AG04450 (cell line): ENCODE measurements at regions not wholly inside any gene's neighbourhood (a gene's known extent, or its start where the extent isn't known, plus 50 kb on each side); places are given as distances from the start of the nearest gene placed in this dataset.
"Not testable (repeated sequence)": the region's sequence is repeated elsewhere in the genome, so short reads cannot be mapped to it uniquely, and the experiment has no call there.

Experiments used
- CTCF ChIA-PET: fragments of 300-600, 350-600 bp; formaldehyde crosslinking; extraction: SDS; loops from one replicate; lab custom pipeline; 2022; ENCODE audit warnings: antibody characterized with exemption, inconsistent platforms; lab: Charles Lee
- POLR2A ChIA-PET: fragments of 350-600 bp; formaldehyde crosslinking; extraction: SDS; loops from one replicate; lab custom pipeline; 2021; ENCODE audit warnings: antibody characterized with exemption, inconsistent platforms; lab: Yijun Ruan, JAX
- DNase-seq: peaks from one replicate; pipeline ENCODE4 v3.0.0-alpha.2; 2011; ENCODE audit warnings: low read depth, low spot score
- H3K27ac ChIP-seq: one replicate; pipeline ENCODE4 v1.5.1; 2012; ENCODE audit warnings: low read depth, low read length, control low read depth
- H3K27me3 ChIP-seq: one replicate; pipeline ENCODE4 v1.6.0; 2012; ENCODE audit warnings: low read length; ENCODE audit not compliant: control insufficient read depth, insufficient read depth
- H3K4me3 ChIP-seq: 2 replicates; pipeline ENCODE4 v1.5.1; 2011; ENCODE audit warnings: mild to moderate bottlenecking, low read depth, low read length, control low read depth
- H3K9me3 ChIP-seq: 2 replicates; pipeline ENCODE4 v1.5.1; 2012; ENCODE audit warnings: low read length; ENCODE audit not compliant: control insufficient read depth, insufficient read depth
- TF ChIP-seq, protein P1 (sequence below): IDR thresholded peaks from 2 replicates; pipeline ENCODE4 v1.5.1; 2011; ENCODE audit warnings: low read depth, low read length, control low read depth, inconsistent platforms

DNA sequence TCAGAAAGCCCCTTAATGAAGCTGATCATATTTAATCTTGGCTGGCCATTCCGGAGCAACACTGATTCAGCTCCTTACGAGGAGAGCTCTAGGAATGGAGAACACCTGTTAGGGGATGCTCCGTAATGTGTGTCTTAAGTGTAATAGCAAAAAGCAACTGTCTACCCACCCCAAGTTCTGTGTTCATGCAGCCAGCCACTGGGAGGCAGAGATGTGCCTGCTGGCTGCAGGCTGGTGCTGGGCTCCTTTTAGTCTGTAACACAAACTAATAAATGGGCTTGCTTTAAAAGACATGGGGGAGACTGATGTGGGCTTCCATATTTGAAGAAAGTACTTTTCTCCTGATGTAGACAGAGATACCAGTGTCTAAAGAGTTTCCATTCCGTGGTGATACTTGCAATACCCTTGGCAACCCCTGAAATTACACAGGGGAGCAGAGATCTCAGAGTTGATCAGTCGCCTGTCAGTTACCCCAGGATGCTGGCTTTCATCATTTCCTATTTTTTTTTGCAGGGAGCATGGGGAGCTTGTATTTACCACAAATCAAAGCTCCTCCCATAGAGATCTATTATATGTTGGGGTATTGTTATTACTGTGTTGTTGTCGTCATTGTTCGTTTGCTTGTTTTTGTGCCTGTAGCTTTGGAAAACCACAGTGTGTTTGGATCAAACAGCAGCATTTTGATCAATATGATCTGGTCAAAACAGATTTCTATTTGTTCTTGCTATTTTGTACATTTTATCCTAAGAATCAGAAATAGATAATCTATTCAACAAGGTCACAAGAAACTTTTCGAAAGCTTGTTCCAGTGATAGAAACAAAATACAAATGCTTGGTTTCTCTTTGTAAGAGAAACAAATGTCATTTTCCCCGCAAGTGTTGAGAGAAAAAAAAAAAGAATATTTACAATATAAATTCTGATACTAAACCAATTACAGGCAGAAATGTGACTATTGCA, 65.8 kb downstream of the MTX3 start:
- no peak for DNase-seq
- Histone ChIP-seq H3K27ac (no peak overlapping the region), H3K27me3 (peaks cover 11% of the 10 kb centered on the region), H3K9me3 (no peaks in the 10 kb centered on the region), H3K4me3 (no peak overlapping the region)
- ChIA-PET CTCF (interaction anchor here (0.6 to 5.3 kb wide), 11 partner anchors 10 to 167 kb away, joined by 3 to 67 read pairs (median 3); no protein-coding TSS in a partner anchor), POLR2A (no interaction called here)
- TF ChIP-seq, protein P1, sequence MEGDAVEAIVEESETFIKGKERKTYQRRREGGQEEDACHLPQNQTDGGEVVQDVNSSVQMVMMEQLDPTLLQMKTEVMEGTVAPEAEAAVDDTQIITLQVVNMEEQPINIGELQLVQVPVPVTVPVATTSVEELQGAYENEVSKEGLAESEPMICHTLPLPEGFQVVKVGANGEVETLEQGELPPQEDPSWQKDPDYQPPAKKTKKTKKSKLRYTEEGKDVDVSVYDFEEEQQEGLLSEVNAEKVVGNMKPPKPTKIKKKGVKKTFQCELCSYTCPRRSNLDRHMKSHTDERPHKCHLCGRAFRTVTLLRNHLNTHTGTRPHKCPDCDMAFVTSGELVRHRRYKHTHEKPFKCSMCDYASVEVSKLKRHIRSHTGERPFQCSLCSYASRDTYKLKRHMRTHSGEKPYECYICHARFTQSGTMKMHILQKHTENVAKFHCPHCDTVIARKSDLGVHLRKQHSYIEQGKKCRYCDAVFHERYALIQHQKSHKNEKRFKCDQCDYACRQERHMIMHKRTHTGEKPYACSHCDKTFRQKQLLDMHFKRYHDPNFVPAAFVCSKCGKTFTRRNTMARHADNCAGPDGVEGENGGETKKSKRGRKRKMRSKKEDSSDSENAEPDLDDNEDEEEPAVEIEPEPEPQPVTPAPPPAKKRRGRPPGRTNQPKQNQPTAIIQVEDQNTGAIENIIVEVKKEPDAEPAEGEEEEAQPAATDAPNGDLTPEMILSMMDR = peak; percentile 62

DNA sequence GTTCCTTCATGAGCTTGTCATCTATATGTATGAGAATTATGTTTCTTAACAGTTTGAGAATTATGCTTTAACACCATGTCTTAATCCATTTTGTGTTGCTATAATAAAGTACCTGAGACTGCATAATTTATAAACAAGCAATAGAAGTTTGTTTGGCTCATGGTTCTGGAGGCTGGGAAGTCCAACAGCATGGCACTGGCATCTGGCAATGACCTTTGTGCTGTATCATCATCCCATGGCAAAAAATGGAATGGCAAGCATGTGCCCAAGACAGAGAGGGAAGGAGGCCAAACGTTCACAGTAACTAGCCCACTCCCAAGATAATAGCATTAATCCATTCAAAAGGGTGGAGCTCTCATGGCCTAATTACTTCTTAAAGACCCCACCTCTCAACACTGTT, 67.6 kb downstream of the MTX3 start:
- Histone ChIP-seq H3K9me3 (no peaks in the 10 kb centered on the region), H3K27me3 (peaks cover 11% of the 10 kb centered on the region), H3K27ac (no peak overlapping the region), H3K4me3 (no peak overlapping the region)
- DNase-seq = no peak
- TF ChIP-seq, protein P1 = no peak
- ChIA-PET CTCF (interaction anchor here (5.3 kb wide), 1 partner anchor 161 kb away, joined by 67 read pairs; no protein-coding TSS in a partner anchor), POLR2A (no interaction called here)

DNA sequence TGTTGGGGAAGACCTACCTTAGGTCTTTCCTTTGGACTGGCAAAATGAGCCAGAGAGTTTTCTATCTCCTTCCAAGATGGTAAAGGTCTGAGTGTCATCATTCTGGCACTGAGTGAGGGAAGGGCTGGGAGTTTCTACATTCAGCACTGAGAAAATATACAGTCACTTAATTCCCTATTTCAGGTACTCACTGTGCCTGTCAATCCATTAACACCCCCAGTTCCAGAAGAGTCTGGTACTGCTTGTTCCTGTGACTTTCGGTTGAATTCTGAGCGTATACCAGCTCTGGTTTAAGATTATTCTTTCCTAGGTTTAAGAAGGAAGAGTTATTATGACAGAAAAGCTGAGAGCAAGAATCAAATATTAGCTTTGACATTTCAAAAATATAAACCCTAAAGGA, 68.4 kb downstream of the MTX3 start:
- Histone ChIP-seq H3K4me3 (no peak overlapping the region), H3K27me3 (peaks cover 11% of the 10 kb centered on the region), H3K9me3 (no peaks in the 10 kb centered on the region), H3K27ac (no peak overlapping the region)
- CTCF ChIA-PET = interaction anchor here (5.3 kb wide), 1 partner anchor 162 kb away, joined by 67 read pairs; no protein-coding TSS in a partner anchor
- POLR2A ChIA-PET = no interaction called here
- TF ChIP-seq, protein P1 = no peak
- no peak for DNase-seq

DNA sequence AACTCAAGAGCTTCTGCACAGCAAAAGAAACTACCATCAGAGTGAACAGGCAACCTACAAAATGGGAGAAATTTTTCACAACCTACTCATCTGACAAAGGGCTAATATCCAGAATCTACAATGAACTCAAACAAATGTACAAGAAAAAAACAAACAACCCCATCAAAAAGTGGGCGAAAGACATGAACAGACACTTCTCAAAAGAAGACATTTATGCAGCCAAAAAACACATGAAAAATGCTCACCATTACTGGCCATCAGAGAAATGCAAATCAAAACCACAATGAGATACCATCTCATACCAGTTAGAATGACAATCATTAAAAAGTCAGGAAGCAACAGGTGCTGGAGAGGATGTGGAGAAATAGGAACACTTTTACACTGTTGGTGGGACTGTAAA, 83.6 kb downstream of the MTX3 start:
- CTCF ChIA-PET, H3K27me3 ChIP-seq, H3K9me3 ChIP-seq, DNase-seq, POLR2A ChIA-PET, H3K4me3 ChIP-seq, H3K27ac ChIP-seq: not testable (repeated sequence)

DNA sequence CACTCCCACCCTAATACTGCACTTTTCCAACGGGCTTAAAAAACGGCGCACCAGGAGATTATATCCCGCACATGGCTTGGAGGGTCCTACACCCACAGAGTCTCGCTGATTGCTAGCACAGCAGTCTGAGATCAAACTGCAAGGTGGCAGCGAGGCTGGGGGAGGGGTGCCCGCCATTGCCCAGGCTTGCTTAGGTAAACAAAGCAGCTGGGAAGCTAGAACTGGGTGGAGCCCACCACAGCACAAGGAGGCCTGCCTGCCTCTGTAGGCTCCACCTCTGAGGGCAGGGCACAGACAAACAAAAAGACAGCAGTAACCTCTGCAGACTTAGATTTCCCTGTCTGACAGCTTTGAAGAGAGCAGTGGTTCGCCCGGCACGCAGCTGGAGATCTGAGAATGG, 88.5 kb downstream of the MTX3 start:
- H3K4me3 ChIP-seq, H3K27ac ChIP-seq, H3K9me3 ChIP-seq, DNase-seq, POLR2A ChIA-PET, H3K27me3 ChIP-seq, CTCF ChIA-PET: not testable (repeated sequence)

DNA sequence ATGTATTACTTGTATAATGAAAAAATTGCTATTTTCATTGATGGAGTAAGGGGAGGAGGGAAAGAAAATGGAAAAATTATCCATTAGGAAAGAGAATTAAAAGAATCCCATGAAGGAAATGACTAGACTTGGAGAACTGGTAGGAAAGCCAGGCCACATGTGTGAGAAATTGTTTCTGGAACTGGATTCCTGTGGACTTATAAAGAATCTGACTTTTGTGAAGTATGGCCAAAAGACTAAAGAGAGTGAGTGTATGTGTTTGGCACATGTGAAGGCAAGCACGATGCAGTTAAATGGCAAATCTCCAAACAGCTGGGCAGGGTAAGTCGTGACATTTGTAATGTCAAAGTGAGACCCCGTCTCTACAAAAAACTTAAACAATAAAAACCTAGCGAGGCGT, 89.4 kb downstream of the MTX3 start:
- ChIA-PET CTCF (no interaction called here), POLR2A (no interaction called here)
- H3K27ac ChIP-seq = no peak overlapping the region
- no peak for DNase-seq
- TF ChIP-seq, protein P1 = no peak
- H3K9me3 ChIP-seq = no peaks in the 10 kb centered on the region
- H3K27me3 ChIP-seq = no peaks in the 10 kb centered on the region
- H3K4me3 ChIP-seq = no peak overlapping the region
